IMR-90 (cell line): ENCODE measurements at regions not wholly inside any gene's neighbourhood (a gene's known extent, or its start where the extent isn't known, plus 50 kb on each side); places are given as distances from the start of the nearest gene placed in this dataset.

Source experiments
- ATAC-seq: fragments of 200-7000 bp; cut with Tn5 transposase; 2 replicates; pipeline ENCODE4 v1.9.1; 2020; ENCODE audit warnings: low read depth, mild to moderate bottlenecking, moderate library complexity
- BruUV-seq: library from RNA; stranded (reverse); fragments of 400-500 nt; replicated peaks from 2 replicates; lab custom pipeline; 2021; lab: Mats Ljungman, UMichigan
- CTCF ChIA-PET: fragments of 300-600 bp; formaldehyde crosslinking; extraction: SDS; loops from one replicate; lab custom pipeline; 2021; ENCODE audit warnings: antibody characterized with exemption; lab: Yijun Ruan, JAX
- POLR2A ChIA-PET: fragments of 300-600 bp; sonication (Branson Sonifier 250); formaldehyde crosslinking; loops from one replicate; lab custom pipeline; 2022; ENCODE audit warnings: antibody characterized with exemption; ENCODE audit not compliant: unreplicated experiment; lab: Charles Lee
- DNase-seq: peaks from one replicate; pipeline ENCODE4 v3.0.0; 2013
- H2AFZ ChIP-seq: replicated peaks from 2 replicates; pipeline ENCODE3; 2013; ENCODE audit warnings: low read length, mild to moderate bottlenecking; ENCODE audit not compliant: poor library complexity
- H2AK5ac ChIP-seq: 2 replicates; pipeline ENCODE4 v1.6.1; 2013; ENCODE audit warnings: low read depth, low read length, inconsistent platforms
- H2AK9ac ChIP-seq: replicated peaks from 2 replicates; pipeline ENCODE3; 2013; ENCODE audit warnings: mild to moderate bottlenecking, low read depth, low read length, moderate library complexity; ENCODE audit not compliant: poor library complexity
- H2BK120ac ChIP-seq: 2 replicates; pipeline ENCODE4 v1.6.1; 2013; ENCODE audit warnings: low read depth, low read length, inconsistent platforms
- H2BK15ac ChIP-seq: 3 replicates; pipeline ENCODE4 v1.6.1; 2013; ENCODE audit warnings: low read depth, low read length, inconsistent platforms
- H2BK20ac ChIP-seq: 2 replicates; pipeline ENCODE4 v1.6.1; 2013; ENCODE audit warnings: low read depth, mild to moderate bottlenecking, inconsistent platforms, low read length, moderate library complexity
- H2BK5ac ChIP-seq: 2 replicates; pipeline ENCODE4 v1.6.1; 2013; ENCODE audit warnings: mild to moderate bottlenecking, low read depth, low read length, inconsistent platforms; ENCODE audit not compliant: poor library complexity, severe bottlenecking
- H3K14ac ChIP-seq: replicated peaks from 2 replicates; pipeline ENCODE4 v1.6.1; 2013; ENCODE audit warnings: low read depth, low read length, inconsistent platforms
- H3K18ac ChIP-seq: 2 replicates; pipeline ENCODE4 v1.6.1; 2013; ENCODE audit warnings: low read depth, low read length, control low read depth
- H3K23ac ChIP-seq: 2 replicates; pipeline ENCODE4 v1.6.1; 2013; ENCODE audit warnings: low read depth, low read length, inconsistent platforms
- H3K27ac ChIP-seq: 2 replicates; pipeline ENCODE4 v1.5.1; 2013; ENCODE audit warnings: mild to moderate bottlenecking, control low read depth, low read length; ENCODE audit not compliant: insufficient read depth
- H3K27me3 ChIP-seq: 2 replicates; pipeline ENCODE4 v1.6.1; 2013; ENCODE audit warnings: low read length; ENCODE audit not compliant: control insufficient read depth, insufficient read depth
- H3K36me3 ChIP-seq: 2 replicates; pipeline ENCODE4 v1.6.1; 2013; ENCODE audit warnings: low read length, mixed read lengths; ENCODE audit not compliant: control insufficient read depth, insufficient read depth
- H3K4ac ChIP-seq: 2 replicates; pipeline ENCODE4 v1.6.1; 2013; ENCODE audit warnings: low read depth, low read length, inconsistent platforms
- H3K4me1 ChIP-seq: 2 replicates; pipeline ENCODE4 v1.6.1; 2013; ENCODE audit warnings: low read length, mixed read lengths; ENCODE audit not compliant: control insufficient read depth, insufficient read depth
- H3K4me2 ChIP-seq: 2 replicates; pipeline ENCODE4 v1.6.1; 2013; ENCODE audit warnings: low read depth, mild to moderate bottlenecking, control low read depth, low read length, moderate library complexity
- H3K4me3 ChIP-seq: 2 replicates; pipeline ENCODE4 v1.5.1; 2013; ENCODE audit warnings: low read depth, mild to moderate bottlenecking, control low read depth, low read length, moderate library complexity; ENCODE audit not compliant: insufficient read depth
- H3K56ac ChIP-seq: 2 replicates; pipeline ENCODE4 v1.6.1; 2013; ENCODE audit warnings: low read length, inconsistent platforms; ENCODE audit not compliant: insufficient read depth; ENCODE audit errors: extremely low read depth
- H3K79me1 ChIP-seq, 2 experiments: 2 replicates each; pipeline ENCODE4 v1.6.1; 2013; ENCODE audit warnings: low read length in 2 of 2, inconsistent platforms in 1 of 2, low read depth in 1 of 2
- H3K9ac ChIP-seq: 2 replicates; pipeline ENCODE4 v1.6.1; 2013; ENCODE audit warnings: low read depth, low read length, control low read depth
- H3K9me1 ChIP-seq: 2 replicates; pipeline ENCODE4 v1.6.1; 2013; ENCODE audit warnings: low read length, inconsistent platforms; ENCODE audit not compliant: insufficient read depth
- H3K9me3 ChIP-seq: 2 replicates; pipeline ENCODE4 v1.6.1; 2013; ENCODE audit warnings: low read length; ENCODE audit not compliant: control insufficient read depth, insufficient read depth
- H4K20me1 ChIP-seq: 2 replicates; pipeline ENCODE4 v1.6.1; 2013; ENCODE audit warnings: low read length, inconsistent platforms; ENCODE audit not compliant: insufficient read depth
- H4K5ac ChIP-seq: 2 replicates; pipeline ENCODE4 v1.6.1; 2013; ENCODE audit warnings: mild to moderate bottlenecking, low read depth, low read length, control low read depth
- H4K8ac ChIP-seq, 2 experiments: 2 replicates each; pipeline ENCODE4 v1.6.1; 2013; ENCODE audit warnings: low read depth in 2 of 2, low read length in 2 of 2, control low read depth in 1 of 2, inconsistent platforms in 1 of 2
- H4K91ac ChIP-seq: 2 replicates; pipeline ENCODE4 v1.6.1; 2013; ENCODE audit warnings: low read depth, low read length, inconsistent platforms; ENCODE audit not compliant: insufficient read depth
- BHLHE40 ChIP-seq: fragments of 150-350 bp; IDR thresholded peaks from 2 replicates; pipeline ENCODE4 v1.6.1; 2016; ENCODE audit warnings: mild to moderate bottlenecking, low read depth, low read length
- CEBPB ChIP-seq: IDR thresholded peaks from 2 replicates; pipeline ENCODE4 v1.6.1; 2012; ENCODE audit warnings: low read depth, low read length, improper control_type of control experiment
- CHD1 ChIP-seq: IDR thresholded peaks from 2 replicates; pipeline ENCODE4 v1.6.1; 2012; ENCODE audit warnings: low read depth, low read length, improper control_type of control experiment
- CTCF ChIP-seq: conservative IDR thresholded peaks from 2 replicates; pipeline ENCODE4 v1.5.1; 2012; ENCODE audit warnings: mild to moderate bottlenecking, low read depth, low read length, improper control_type of control experiment
- ELK1 ChIP-seq: fragments of 150-350 bp; IDR thresholded peaks from 2 replicates; pipeline ENCODE4 v1.6.1; 2016; ENCODE audit warnings: low read depth, mild to moderate bottlenecking, low read length, moderate library complexity, borderline replicate concordance
- FOS ChIP-seq: fragments of 150-350 bp; IDR thresholded peaks from 2 replicates; pipeline ENCODE4 v1.6.1; 2016; ENCODE audit warnings: low read depth, low read length
- MAFK ChIP-seq: IDR thresholded peaks from 2 replicates; pipeline ENCODE4 v1.6.1; 2012; ENCODE audit warnings: low read depth, low read length, improper control_type of control experiment
- MAZ ChIP-seq: IDR thresholded peaks from 2 replicates; pipeline ENCODE4 v1.6.1; 2012; ENCODE audit warnings: low read depth, mild to moderate bottlenecking, low read length, improper control_type of control experiment, moderate library complexity, borderline replicate concordance
- MXI1 ChIP-seq: IDR thresholded peaks from 2 replicates; pipeline ENCODE4 v1.6.1; 2012; ENCODE audit warnings: low read depth, mild to moderate bottlenecking, low read length, moderate library complexity, borderline replicate concordance
- NFE2L2 ChIP-seq: fragments of 150-350 bp; IDR thresholded peaks from 2 replicates; pipeline ENCODE4 v1.6.1; 2016; ENCODE audit warnings: low read depth, mild to moderate bottlenecking, low read length
- POLR2A ChIP-seq: IDR thresholded peaks from 2 replicates; pipeline ENCODE4 v1.6.1; 2012; ENCODE audit warnings: mild to moderate bottlenecking, low read depth, low read length
- RAD21 ChIP-seq: IDR thresholded peaks from 2 replicates; pipeline ENCODE4 v1.6.1; 2012; ENCODE audit warnings: low read length, improper control_type of control experiment
- RCOR1 ChIP-seq: IDR thresholded peaks from 2 replicates; pipeline ENCODE4 v1.6.1; 2012; ENCODE audit warnings: mild to moderate bottlenecking, low read length, improper control_type of control experiment; ENCODE audit not compliant: insufficient replicate concordance
- RFX5 ChIP-seq: IDR thresholded peaks from 2 replicates; pipeline ENCODE4 v1.8.0; 2012; ENCODE audit warnings: low read depth, mild to moderate bottlenecking, low read length, moderate library complexity
- SMC3 ChIP-seq: fragments of 150-350 bp; IDR thresholded peaks from 2 replicates; pipeline ENCODE4 v1.6.1; 2016; ENCODE audit warnings: low read depth, mild to moderate bottlenecking, antibody characterized with exemption, low read length, moderate library complexity
- USF2 ChIP-seq: fragments of 150-350 bp; IDR thresholded peaks from 2 replicates; pipeline ENCODE4 v1.6.1; 2017; ENCODE audit warnings: mild to moderate bottlenecking, antibody characterized with exemption, low read length, low read depth
- WGBS, 2 experiments: methylation state at CpG; one replicate each; pipeline versions ENCODE4 v1.1.5 to v1.1.7; 2013; ENCODE audit warnings: missing lambda C conversion rate in 2 of 2; ENCODE audit not compliant: insufficient read length in 1 of 2; ENCODE audit errors: extremely low coverage in 2 of 2; 5-methylcytosine and 5-hydroxymethylcytosine counted together
- dilution Hi-C: fragments of 300-500 bp; cut with HindIII; formaldehyde crosslinking; loops from one replicate; pipeline ENCODE4 v1.14.3; 2018; ENCODE audit warnings: low sequenced_read_pairs; ENCODE audit not compliant: unreplicated experiment
- in situ Hi-C: fragments of 300-500 bp; cut with MboI; formaldehyde crosslinking; loops from 3 replicates; pipeline ENCODE4 v1.14.3; 2019; ENCODE audit warnings: low sequenced_read_pairs, inconsistent platforms, mixed read lengths
- intact Hi-C: fragments of 100-400 bp; cut with micrococcal nuclease; formaldehyde crosslinking; loops from 2 replicates; pipeline ENCODE4 v1.10.0; 2022

GRCh38 chr5:4921929-4922328 is 218.2 kb upstream of the ADAMTS16 start:
- Histone ChIP-seq H3K9ac (no peak overlapping the region), H3K27me3 (no peaks in the 10 kb centered on the region), H3K4me3 (no peak overlapping the region), H3K4me1 (no peaks in the 10 kb centered on the region), H3K27ac (no peak overlapping the region), H3K9me1 (no peaks in the 10 kb centered on the region), H3K79me1 (no peaks in the 10 kb centered on the region), H3K36me3 (no peaks in the 10 kb centered on the region), H4K5ac (no peak overlapping the region), H4K8ac (no peak overlapping the region), H3K23ac (no peak overlapping the region), H2BK15ac (no peak overlapping the region), H3K18ac (no peak overlapping the region), H3K4me2 (no peak overlapping the region), H3K4ac (no peak overlapping the region), H4K91ac (no peak overlapping the region), H3K9me3 (peaks cover 13% of the 10 kb centered on the region), H2BK120ac (no peak overlapping the region), H2BK20ac (no peak overlapping the region), H3K14ac (no peak overlapping the region), H4K20me1 (no peaks in the 10 kb centered on the region), H2AFZ (no peak overlapping the region), H3K56ac (no peak overlapping the region), H2BK5ac (no peak overlapping the region), H2AK5ac (no peak overlapping the region), H2AK9ac (no peak overlapping the region)
- CTCF ChIA-PET: no interaction called here
- in situ Hi-C loops (no loop called here), intact Hi-C loops (no loop called here), dilution Hi-C loops (no loop called here)
- POLR2A ChIA-PET: no interaction called here
- DNase-seq: no peak
- TF ChIP-seq USF2: no peak
- TF ChIP-seq RCOR1: no peak
- no peak for TF ChIP-seq SMC3
- TF ChIP-seq ELK1: no peak
- no peak for TF ChIP-seq MAFK
- TF ChIP-seq POLR2A: no peak
- TF ChIP-seq NFE2L2: no peak
- no peak for TF ChIP-seq RAD21
- TF ChIP-seq FOS: no peak
- TF ChIP-seq CEBPB: no peak
- TF ChIP-seq MXI1: no peak
- no peak for TF ChIP-seq CHD1
- no peak for TF ChIP-seq CTCF
- no peak for TF ChIP-seq BHLHE40
- no peak for TF ChIP-seq RFX5
- no peak for TF ChIP-seq MAZ
- ATAC-seq: no peak
- 67% methylated on average over 1 of the region's 5 CpGs; no CpG with 5 or more reads in 1 of the 2 experiments for WGBS, 2 experiments
- BruUV-seq: no TSS peak
